ENCODE measurements at regions not wholly inside any gene's neighbourhood (a gene's known extent, or its start where the extent isn't known, plus 50 kb on each side); places are given as distances from the start of the nearest gene placed in this dataset.
A peak's percentile ranks its signal among the peaks of the same experiment; 100 is the strongest.
"Not testable (repeated sequence)": the region's sequence is repeated elsewhere in the genome, so short reads cannot be mapped to it uniquely, and the experiment has no call there.

GRCh38 chr1:117707371-117707770, 101.5 kb downstream of the TENT5C start:
- no peak for DNase-seq (ENCODE audit: low read depth)

- no peak for DNase-seq (ENCODE audit: low read depth)
These were observed 102.7 kb downstream of the TENT5C start for GRCh38 chr1:117708323-117709248.

GRCh38 chr1:117709249-117709691, 103.4 kb downstream of the TENT5C start:
- no peak for DNase-seq (ENCODE audit: low read depth)

GRCh38 chr1:117710710-117711109, 104.9 kb downstream of the TENT5C start:
- no peak for DNase-seq (ENCODE audit: low read depth)

- no peak for DNase-seq (ENCODE audit: low read depth)
These were observed 106.8 kb downstream of the TENT5C start for GRCh38 chr1:117712621-117713020.

GRCh38 chr1:117714546-117714945, 108.7 kb downstream of the TENT5C start:
- no peak for DNase-seq (ENCODE audit: low read depth)

GRCh38 chr1:117716030-117716429, 110.2 kb downstream of the TENT5C start:
- DNase-seq (ENCODE audit: low read depth) = not testable (repeated sequence)

GRCh38 chr1:117717980-117718379, 112.1 kb downstream of the TENT5C start:
- not testable (repeated sequence) for DNase-seq (ENCODE audit: low read depth)

- not testable (repeated sequence) for DNase-seq (ENCODE audit: low read depth)
These were observed 112.7 kb downstream of the TENT5C start for GRCh38 chr1:117718596-117718995.

GRCh38 chr1:117719004-117719403, 113.2 kb downstream of the TENT5C start:
- no peak for DNase-seq (ENCODE audit: low read depth)

GRCh38 chr1:117732065-117732797, 126.4 kb downstream of the TENT5C start:
- no peak for DNase-seq (ENCODE audit: low read depth)

- no peak for DNase-seq (ENCODE audit: low read depth)
These were observed 127.1 kb downstream of the TENT5C start for GRCh38 chr1:117732956-117733355.

- no peak for DNase-seq (ENCODE audit: low read depth)
These were observed 128.6 kb downstream of the TENT5C start for GRCh38 chr1:117734403-117734802.

GRCh38 chr1:117735045-117735992, 129.5 kb downstream of the TENT5C start:
- no peak for DNase-seq (ENCODE audit: low read depth)

GRCh38 chr1:117739504-117739903, 133.7 kb downstream of the TENT5C start:
- no peak for DNase-seq (ENCODE audit: low read depth)

GRCh38 chr1:117740496-117740895, 134.6 kb downstream of the TENT5C start:
- DNase-seq (ENCODE audit: low read depth) = no peak

- not testable (repeated sequence) for DNase-seq (ENCODE audit: low read depth)
These were observed 140.7 kb downstream of the TENT5C start for GRCh38 chr1:117746565-117746964.

- no peak for DNase-seq (ENCODE audit: low read depth)
These were observed 141.8 kb downstream of the TENT5C start for GRCh38 chr1:117747605-117748004.

GRCh38 chr1:117751321-117751720, 145.5 kb downstream of the TENT5C start:
- no peak for DNase-seq (ENCODE audit: low read depth)

- no peak for DNase-seq (ENCODE audit: low read depth)
These were observed 146.8 kb downstream of the TENT5C start for GRCh38 chr1:117752661-117753060.

GRCh38 chr1:117753232-117753631, 147.4 kb downstream of the TENT5C start:
- DNase-seq (ENCODE audit: low read depth) = no peak

- peak; percentile 36 for DNase-seq (ENCODE audit: low read depth)
These were observed 147.8 kb downstream of the TENT5C start for GRCh38 chr1:117753652-117754051.
